ENCODE measurements at regions not wholly inside any gene's neighbourhood (a gene's known extent, or its start where the extent isn't known, plus 50 kb on each side); places are given as distances from the start of the nearest gene placed in this dataset.

GRCh38 chr13:73242515-73243015 lies 183.8 kb downstream of the KLF5 start:
- H3K4me3 ChIP-seq (ENCODE audit: low read depth, low read length), result no peak overlapping the region
- TF ChIP-seq, protein P1, sequence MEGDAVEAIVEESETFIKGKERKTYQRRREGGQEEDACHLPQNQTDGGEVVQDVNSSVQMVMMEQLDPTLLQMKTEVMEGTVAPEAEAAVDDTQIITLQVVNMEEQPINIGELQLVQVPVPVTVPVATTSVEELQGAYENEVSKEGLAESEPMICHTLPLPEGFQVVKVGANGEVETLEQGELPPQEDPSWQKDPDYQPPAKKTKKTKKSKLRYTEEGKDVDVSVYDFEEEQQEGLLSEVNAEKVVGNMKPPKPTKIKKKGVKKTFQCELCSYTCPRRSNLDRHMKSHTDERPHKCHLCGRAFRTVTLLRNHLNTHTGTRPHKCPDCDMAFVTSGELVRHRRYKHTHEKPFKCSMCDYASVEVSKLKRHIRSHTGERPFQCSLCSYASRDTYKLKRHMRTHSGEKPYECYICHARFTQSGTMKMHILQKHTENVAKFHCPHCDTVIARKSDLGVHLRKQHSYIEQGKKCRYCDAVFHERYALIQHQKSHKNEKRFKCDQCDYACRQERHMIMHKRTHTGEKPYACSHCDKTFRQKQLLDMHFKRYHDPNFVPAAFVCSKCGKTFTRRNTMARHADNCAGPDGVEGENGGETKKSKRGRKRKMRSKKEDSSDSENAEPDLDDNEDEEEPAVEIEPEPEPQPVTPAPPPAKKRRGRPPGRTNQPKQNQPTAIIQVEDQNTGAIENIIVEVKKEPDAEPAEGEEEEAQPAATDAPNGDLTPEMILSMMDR (IDR thresholded peaks at IDR 0.05; ENCODE audit: borderline replicate concordance, insufficient read depth, low read depth, low read length), result no peak

GRCh38 chr13:73240193-73240592 lies 181.4 kb downstream of the KLF5 start:
- TF ChIP-seq, protein P1 (IDR thresholded peaks at IDR 0.05; ENCODE audit: borderline replicate concordance, insufficient read depth, low read depth, low read length), result no peak
- H3K4me3 ChIP-seq (ENCODE audit: low read depth, low read length), result no peak overlapping the region

DNA sequence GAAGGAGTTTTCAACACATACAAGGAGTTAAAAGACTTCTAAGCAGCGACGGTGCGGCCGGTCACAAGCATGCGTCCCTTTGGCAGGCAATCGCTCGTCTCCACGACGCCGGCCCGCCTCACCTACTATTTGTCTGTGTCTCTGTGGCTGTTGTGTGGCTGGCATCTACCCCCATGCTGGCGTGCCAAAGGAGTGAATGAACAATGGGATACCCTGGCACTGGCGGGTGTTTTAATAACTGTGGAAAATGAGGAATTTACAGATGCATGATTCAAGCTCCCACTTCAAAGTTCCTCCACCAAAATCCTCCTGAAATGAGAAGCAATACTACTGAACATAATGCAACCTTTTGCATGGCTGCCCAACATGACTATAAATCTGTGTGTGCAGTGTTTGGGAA lies 176.6 kb downstream of the KLF5 start:
- TF ChIP-seq, protein P1 (IDR thresholded peaks at IDR 0.05; ENCODE audit: borderline replicate concordance, insufficient read depth, low read depth, low read length), result no peak
- no peak overlapping the region for H3K4me3 ChIP-seq (ENCODE audit: low read depth, low read length)

DNA sequence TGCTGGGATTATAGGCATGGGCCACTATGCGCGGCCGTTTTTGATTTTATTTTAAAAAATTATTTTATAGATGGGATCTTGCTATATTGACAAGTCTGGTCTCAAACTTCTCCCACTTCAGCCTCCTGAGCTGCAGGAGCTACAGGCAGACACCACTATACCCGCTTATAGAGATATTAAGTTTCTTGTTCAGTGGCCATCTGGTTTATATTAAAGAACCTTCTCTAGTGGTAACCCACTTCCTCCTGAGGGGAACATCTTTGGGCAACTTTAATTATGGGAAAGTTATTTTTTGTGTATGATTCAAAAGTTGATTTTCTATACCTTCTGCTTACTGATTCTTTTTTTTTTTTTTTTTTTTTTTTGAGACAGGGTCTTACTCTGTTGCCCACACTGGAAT lies 172.7 kb downstream of the KLF5 start:
- TF ChIP-seq, protein P1 (IDR thresholded peaks at IDR 0.05; ENCODE audit: borderline replicate concordance, insufficient read depth, low read depth, low read length), result no peak
- H3K4me3 ChIP-seq (ENCODE audit: low read depth, low read length), result no peak overlapping the region

- H3K4me3 ChIP-seq (ENCODE audit: low read depth, low read length), result no peak overlapping the region
- TF ChIP-seq, protein P1 (IDR thresholded peaks at IDR 0.05; ENCODE audit: borderline replicate concordance, insufficient read depth, low read depth, low read length), result no peak
Measured at GRCh38 chr13:73230716-73231115, 171.9 kb downstream of the KLF5 start.

- H3K4me3 ChIP-seq (ENCODE audit: low read depth, low read length), result no peak overlapping the region
- TF ChIP-seq, protein P1 (IDR thresholded peaks at IDR 0.05; ENCODE audit: borderline replicate concordance, insufficient read depth, low read depth, low read length), result no peak
Measured at GRCh38 chr13:73228546-73228945, 169.7 kb downstream of the KLF5 start.

GRCh38 chr13:73225990-73226389 lies 167.2 kb downstream of the KLF5 start:
- H3K4me3 ChIP-seq (ENCODE audit: low read depth, low read length), result no peak overlapping the region
- TF ChIP-seq, protein P1 (IDR thresholded peaks at IDR 0.05; ENCODE audit: borderline replicate concordance, insufficient read depth, low read depth, low read length), result no peak

All from GM12875 (cell line).